GM12891 (cell line): ENCODE measurements at regions not wholly inside any gene's neighbourhood (a gene's known extent, or its start where the extent isn't known, plus 50 kb on each side); places are given as distances from the start of the nearest gene placed in this dataset.

ENCODE experiments used
- PAX5 ChIP-seq: IDR thresholded peaks from 2 replicates; pipeline ENCODE4 v1.6.1; 2011; ENCODE audit warnings: low read length, moderate library complexity, mild to moderate bottlenecking; ENCODE audit not compliant: insufficient read depth, severe bottlenecking
- POLR2A ChIP-seq: IDR thresholded peaks from 2 replicates; pipeline ENCODE4 v1.6.1; 2011; ENCODE audit warnings: low read depth, low read length, control low read depth
- POLR2AphosphoS5 ChIP-seq: IDR thresholded peaks from 2 replicates; pipeline ENCODE4 v1.6.1; 2011; ENCODE audit warnings: low read depth, low read length, control low read depth
- POU2F2 ChIP-seq: IDR thresholded peaks from 2 replicates; pipeline ENCODE4 v1.6.1; 2011; ENCODE audit warnings: low read depth, mild to moderate bottlenecking, control low read depth, low read length, moderate library complexity
- SPI1 ChIP-seq: IDR thresholded peaks from 2 replicates; pipeline ENCODE4 v1.6.1; 2011; ENCODE audit warnings: low read depth, low read length, control low read depth
- TAF1 ChIP-seq: IDR thresholded peaks from 2 replicates; pipeline ENCODE4 v1.6.1; 2011; ENCODE audit warnings: low read depth, low read length, control low read depth

GRCh38 chr2:58441643-58442042, 200.5 kb upstream of the FANCL start:
- TF ChIP-seq POLR2A (no peak), TAF1 (no peak), POLR2AphosphoS5 (no peak), SPI1 (no peak), POU2F2 (no peak), PAX5 (no peak)
